ENCODE measurements at regions not wholly inside any gene's neighbourhood (a gene's known extent, or its start where the extent isn't known, plus 50 kb on each side); places are given as distances from the start of the nearest gene placed in this dataset.

DNA sequence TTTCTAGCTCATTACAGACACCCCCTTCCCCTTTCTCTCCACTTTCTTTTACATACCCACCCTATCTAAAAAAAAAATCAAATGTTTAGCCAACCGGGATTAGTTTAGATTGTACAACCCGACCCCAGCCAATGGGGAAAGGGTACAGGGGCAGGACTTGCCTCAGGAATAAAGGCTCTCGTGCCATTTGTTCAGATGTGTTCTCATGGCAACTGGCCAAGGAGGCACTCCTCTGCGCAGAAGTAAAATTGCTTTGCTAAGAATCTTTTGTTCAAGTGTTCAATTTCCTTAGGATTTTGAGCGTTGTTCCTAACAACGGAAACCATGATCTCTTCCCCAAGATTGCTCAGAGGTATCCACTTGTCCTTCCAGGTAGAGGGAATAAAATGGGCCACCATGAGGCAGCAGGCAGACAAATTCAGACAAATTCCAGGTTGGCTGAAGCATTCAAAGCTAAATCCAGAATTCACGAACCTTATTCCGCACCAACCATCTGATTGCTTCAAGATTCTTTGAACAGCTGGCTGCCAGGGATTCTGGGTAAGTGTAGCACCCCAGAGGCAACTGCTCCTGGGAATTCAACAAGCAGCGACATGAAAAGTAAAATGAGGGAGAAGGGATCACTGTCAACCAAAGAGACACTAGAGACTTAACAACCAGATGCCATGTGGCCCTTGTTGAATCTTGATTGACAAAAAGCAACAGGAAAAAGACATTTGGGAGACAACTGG is 431.8 kb downstream of the PREX1 start:
- Mint-ChIP-seq H3K27me3 (peaks cover 6 to 15% of the 10 kb centered on the region in 2 donors), H3K27ac (no peak overlapping the region), H3K9me3 (peaks cover 0 to 23% (median 10%) of the 10 kb centered on the region in 8 donors), H3K36me3 (no peaks in the 10 kb centered on the region), H3K4me3 (no peak overlapping the region), H3K4me1 (no peaks in the 10 kb centered on the region)
- POLR2A ChIA-PET (ENCODE audit: partially characterized antibody): no interaction called here
- H3K27me3 ChIP-seq (ENCODE audit: insufficient read depth, low read length): no peaks in the 10 kb centered on the region
- H3K36me3 ChIP-seq (ENCODE audit: insufficient read depth, low read length): no peaks in the 10 kb centered on the region
- CTCF ChIA-PET (ENCODE audit: partially characterized antibody): no interaction called here
- no peaks in the 10 kb centered on the region for H3K4me1 ChIP-seq (ENCODE audit: insufficient read depth, low read length)
- intact Hi-C loops (cut with micrococcal nuclease): no loop called here
- no peak for DNase-seq
- peaks cover 0 to 5% of the 10 kb centered on the region in 2 donors for H3K9me3 ChIP-seq (ENCODE audit: control insufficient read depth in 1 of 2, low read length in 2 of 2)
- no peak overlapping the region for H3K27ac ChIP-seq (ENCODE audit: low read depth, low read length)
- no peak overlapping the region for H3K4me3 ChIP-seq (ENCODE audit: low read length in 2 of 2)

DNA sequence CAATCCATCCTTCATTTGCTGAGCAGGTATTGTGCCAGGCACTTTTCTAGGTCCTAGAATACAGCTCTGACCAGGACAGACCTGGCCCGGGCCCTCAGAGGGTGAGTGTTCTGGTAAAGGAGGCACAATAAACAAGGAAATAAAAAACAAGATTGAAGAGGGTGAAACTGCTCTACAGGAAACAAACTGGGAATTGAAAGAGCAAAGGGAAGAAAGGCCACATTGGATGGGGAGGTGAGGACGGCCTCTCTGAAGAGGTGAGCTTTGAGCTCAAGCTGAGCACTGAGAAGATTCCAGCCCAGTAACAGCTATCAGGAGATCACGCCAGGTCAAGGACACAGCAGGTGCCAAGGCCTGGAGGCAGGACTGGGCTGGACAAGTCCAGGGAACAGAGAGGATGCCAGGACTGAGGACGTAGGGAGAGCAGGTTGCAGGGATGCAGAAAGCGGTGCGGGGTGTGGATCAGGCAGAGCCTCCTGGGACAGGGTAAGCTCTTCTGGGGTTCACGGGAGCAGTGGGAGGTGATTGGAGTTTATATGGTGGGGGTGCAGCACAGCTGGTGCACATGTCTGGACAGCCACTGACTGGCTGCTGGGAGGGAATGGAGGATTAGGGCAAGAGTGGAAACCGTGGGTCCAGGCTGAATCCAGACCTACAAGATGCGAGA is 433.3 kb downstream of the PREX1 start:
- no peaks in the 10 kb centered on the region for H3K4me1 Mint-ChIP-seq
- H3K36me3 Mint-ChIP-seq: no peaks in the 10 kb centered on the region
- CTCF ChIA-PET (ENCODE audit: partially characterized antibody): no interaction called here
- POLR2A ChIA-PET (ENCODE audit: partially characterized antibody): no interaction called here
- no peak overlapping the region for H3K27ac Mint-ChIP-seq
- H3K27me3 ChIP-seq (ENCODE audit: insufficient read depth, low read length): no peaks in the 10 kb centered on the region
- no peak overlapping the region for H3K27ac ChIP-seq (ENCODE audit: low read depth, low read length)
- no peak overlapping the region for H3K4me3 ChIP-seq (ENCODE audit: low read length in 2 of 2)
- H3K4me3 Mint-ChIP-seq: no peak overlapping the region
- peaks cover 6 to 15% of the 10 kb centered on the region in 2 donors for H3K27me3 Mint-ChIP-seq
- H3K4me1 ChIP-seq (ENCODE audit: insufficient read depth, low read length): no peaks in the 10 kb centered on the region
- H3K36me3 ChIP-seq (ENCODE audit: insufficient read depth, low read length): no peaks in the 10 kb centered on the region
- peaks cover 0 to 29% (median 10%) of the 10 kb centered on the region in 8 donors for H3K9me3 Mint-ChIP-seq
- peaks cover 0 to 5% of the 10 kb centered on the region in 2 donors for H3K9me3 ChIP-seq (ENCODE audit: control insufficient read depth in 1 of 2, low read length in 2 of 2)
- intact Hi-C loops (cut with micrococcal nuclease): no loop called here
- DNase-seq: no peak

DNA sequence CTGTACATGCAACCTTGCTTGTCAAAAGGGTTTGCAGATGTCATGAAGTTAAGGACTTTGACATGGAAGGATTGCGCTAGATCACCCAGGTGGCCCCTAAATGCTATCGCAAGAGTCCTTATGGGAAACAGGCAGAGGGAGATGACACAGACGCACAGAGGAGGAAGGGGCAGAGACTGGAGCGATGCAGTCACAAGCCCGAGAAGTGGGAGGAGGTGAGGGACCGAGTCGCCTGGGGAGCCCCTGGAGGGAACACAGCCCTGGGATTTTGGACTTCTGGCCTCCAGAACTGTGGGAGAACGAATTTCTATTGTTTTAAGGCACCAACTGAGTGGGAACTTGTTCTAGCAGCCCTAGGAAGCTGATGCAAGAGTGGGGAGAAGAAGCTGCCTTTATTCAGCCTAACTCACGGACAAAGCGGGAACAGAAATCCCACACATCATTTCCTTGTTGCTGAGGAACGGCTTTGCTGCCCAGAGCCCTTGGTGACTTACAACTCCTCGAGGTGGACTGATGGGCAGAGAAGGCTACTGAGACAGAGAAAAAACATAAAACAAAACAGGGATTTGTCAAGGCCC is 434.0 kb downstream of the PREX1 start:
- no peaks in the 10 kb centered on the region for H3K27me3 ChIP-seq (ENCODE audit: insufficient read depth, low read length)
- H3K36me3 ChIP-seq (ENCODE audit: insufficient read depth, low read length): no peaks in the 10 kb centered on the region
- intact Hi-C loops (cut with micrococcal nuclease): no loop called here
- H3K4me3 ChIP-seq (ENCODE audit: low read length in 2 of 2): no peak overlapping the region
- no peak overlapping the region for H3K27ac ChIP-seq (ENCODE audit: low read depth, low read length)
- CTCF ChIA-PET (ENCODE audit: partially characterized antibody): no interaction called here
- Mint-ChIP-seq H3K27me3 (peaks cover 6 to 15% of the 10 kb centered on the region in 2 donors), H3K9me3 (peaks cover 0 to 30% (median 10%) of the 10 kb centered on the region in 8 donors), H3K4me3 (no peak overlapping the region), H3K4me1 (no peaks in the 10 kb centered on the region), H3K36me3 (no peaks in the 10 kb centered on the region), H3K27ac (no peak overlapping the region)
- no peak for DNase-seq
- no peaks in the 10 kb centered on the region for H3K4me1 ChIP-seq (ENCODE audit: insufficient read depth, low read length)
- POLR2A ChIA-PET (ENCODE audit: partially characterized antibody): no interaction called here
- H3K9me3 ChIP-seq (ENCODE audit: control insufficient read depth in 1 of 2, low read length in 2 of 2): peaks cover 0 to 5% of the 10 kb centered on the region in 2 donors

DNA sequence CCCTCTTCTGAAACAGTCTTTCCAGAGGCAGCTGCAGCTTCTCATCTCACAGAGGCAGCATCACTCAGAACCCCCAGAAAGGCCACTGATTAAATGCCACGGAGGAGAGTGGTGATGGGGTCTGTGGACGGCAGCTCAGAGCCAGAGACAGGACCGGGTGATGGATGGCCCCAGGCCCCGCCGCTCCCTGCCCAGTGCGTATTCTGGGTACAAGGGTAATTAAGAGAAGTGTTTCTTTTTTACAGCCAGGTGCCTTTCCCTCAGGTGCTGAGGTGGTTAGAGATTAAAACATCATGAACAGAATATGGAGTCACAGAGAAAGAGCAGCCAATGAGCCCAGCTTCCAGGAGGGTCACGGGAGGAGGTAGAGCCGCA is 434.5 kb downstream of the PREX1 start:
- DNase-seq: no peak
- Histone ChIP-seq H3K27me3 (ENCODE audit: insufficient read depth, low read length) (no peaks in the 10 kb centered on the region), H3K9me3 (ENCODE audit: control insufficient read depth in 1 of 2, low read length in 2 of 2) (peaks cover 0 to 5% of the 10 kb centered on the region in 2 donors), H3K36me3 (ENCODE audit: insufficient read depth, low read length) (no peaks in the 10 kb centered on the region), H3K4me1 (ENCODE audit: insufficient read depth, low read length) (no peaks in the 10 kb centered on the region), H3K27ac (ENCODE audit: low read depth, low read length) (no peak overlapping the region), H3K4me3 (ENCODE audit: low read length in 2 of 2) (no peak overlapping the region)
- POLR2A ChIA-PET (ENCODE audit: partially characterized antibody): no interaction called here
- Mint-ChIP-seq H3K27me3 (peaks cover 9 to 15% of the 10 kb centered on the region in 2 donors), H3K4me1 (no peaks in the 10 kb centered on the region), H3K9me3 (peaks cover 0 to 32% (median 10%) of the 10 kb centered on the region in 8 donors), H3K27ac (no peak overlapping the region), H3K36me3 (no peaks in the 10 kb centered on the region), H3K4me3 (no peak overlapping the region)
- intact Hi-C loops (cut with micrococcal nuclease): no loop called here
- CTCF ChIA-PET (ENCODE audit: partially characterized antibody): no interaction called here

DNA sequence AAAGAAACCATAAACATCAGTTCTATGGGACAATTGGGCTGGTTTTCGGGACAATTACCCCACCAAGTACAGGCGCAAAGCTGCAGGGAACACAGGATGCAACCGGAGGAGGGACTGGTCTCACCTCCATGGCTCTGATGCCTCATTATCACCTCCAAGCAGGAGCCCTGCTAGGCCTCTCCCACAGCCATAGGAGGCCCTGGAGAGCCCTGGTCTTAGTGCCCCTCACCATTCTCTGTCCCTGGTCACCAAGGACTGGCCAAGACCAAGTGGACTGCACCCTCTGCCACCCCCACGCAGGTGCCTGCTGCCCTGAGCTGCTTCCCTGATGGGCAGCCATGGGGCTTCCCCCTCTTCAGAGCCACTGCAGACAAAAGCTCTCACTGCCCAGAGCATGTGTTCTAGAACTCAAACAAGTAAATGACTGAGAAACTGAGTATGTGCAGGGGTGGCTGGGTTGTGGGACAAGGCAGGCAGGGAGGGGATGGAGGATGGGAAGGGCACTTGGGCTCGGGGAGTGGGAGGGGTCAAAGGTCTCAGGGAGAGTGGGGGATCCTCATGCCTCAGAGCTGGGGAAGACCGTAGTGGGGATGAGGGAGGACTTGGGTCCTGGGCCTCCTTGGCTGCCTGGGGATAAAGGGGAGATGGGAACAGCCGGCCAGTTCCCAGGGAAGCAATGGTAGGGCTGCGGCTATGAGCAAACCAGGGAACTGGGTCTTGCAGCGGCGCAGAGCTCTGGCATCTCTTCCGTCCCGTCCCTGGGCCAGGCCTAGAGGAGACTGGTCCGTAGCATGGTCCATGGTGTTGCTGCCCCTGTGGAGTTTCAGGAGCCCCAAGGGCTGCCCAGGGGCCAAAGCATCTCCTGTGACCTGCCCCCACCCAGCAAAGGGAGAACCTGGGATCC is 435.1 kb downstream of the PREX1 start:
- intact Hi-C loops (cut with micrococcal nuclease): no loop called here
- ChIA-PET CTCF (ENCODE audit: partially characterized antibody) (no interaction called here), POLR2A (ENCODE audit: partially characterized antibody) (no interaction called here)
- H3K4me1 Mint-ChIP-seq: no peaks in the 10 kb centered on the region
- no peak for DNase-seq
- no peaks in the 10 kb centered on the region for H3K36me3 Mint-ChIP-seq
- no peak overlapping the region for H3K27ac Mint-ChIP-seq
- H3K9me3 ChIP-seq (ENCODE audit: control insufficient read depth in 1 of 2, low read length in 2 of 2): peaks cover 0 to 5% of the 10 kb centered on the region in 2 donors
- H3K27me3 ChIP-seq (ENCODE audit: insufficient read depth, low read length): no peaks in the 10 kb centered on the region
- no peak overlapping the region for H3K4me3 ChIP-seq (ENCODE audit: low read length in 2 of 2)
- H3K4me1 ChIP-seq (ENCODE audit: insufficient read depth, low read length): no peaks in the 10 kb centered on the region
- peaks cover 0 to 35% (median 10%) of the 10 kb centered on the region in 8 donors for H3K9me3 Mint-ChIP-seq
- no peaks in the 10 kb centered on the region for H3K36me3 ChIP-seq (ENCODE audit: insufficient read depth, low read length)
- peaks cover 9 to 15% of the 10 kb centered on the region in 2 donors for H3K27me3 Mint-ChIP-seq
- H3K4me3 Mint-ChIP-seq: no peak overlapping the region
- no peak overlapping the region for H3K27ac ChIP-seq (ENCODE audit: low read depth, low read length)

DNA sequence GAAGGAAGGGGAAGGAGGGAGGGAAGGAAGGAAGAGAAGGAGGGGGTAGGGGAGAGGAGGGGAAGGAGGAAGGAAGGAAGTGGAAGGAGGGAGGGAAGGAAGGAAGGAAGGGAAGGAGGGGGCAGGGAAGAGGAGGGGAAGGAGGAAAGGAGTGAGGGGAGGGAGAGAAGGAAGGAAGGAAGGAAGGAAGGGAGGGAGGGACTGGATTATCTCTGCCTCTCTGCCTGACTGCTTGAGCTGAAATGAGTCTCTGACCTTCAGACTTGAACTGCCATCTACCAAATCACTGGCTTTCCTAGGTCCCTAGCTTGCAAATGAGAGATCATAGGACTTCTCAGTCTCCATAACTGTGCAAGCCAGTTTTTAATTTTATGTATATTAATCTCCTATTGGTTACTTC is 436.8 kb downstream of the PREX1 start:
- H3K27ac ChIP-seq (ENCODE audit: low read depth, low read length): no peak overlapping the region
- H3K4me3 ChIP-seq (ENCODE audit: low read length in 2 of 2): no peak overlapping the region
- no peak overlapping the region for H3K4me3 Mint-ChIP-seq
- H3K4me1 Mint-ChIP-seq: no peaks in the 10 kb centered on the region
- H3K4me1 ChIP-seq (ENCODE audit: insufficient read depth, low read length): no peaks in the 10 kb centered on the region
- peaks cover 5 to 11% of the 10 kb centered on the region in 2 donors for H3K27me3 Mint-ChIP-seq
- H3K36me3 Mint-ChIP-seq: no peaks in the 10 kb centered on the region
- CTCF ChIA-PET (ENCODE audit: partially characterized antibody): no interaction called here
- no peak for DNase-seq
- H3K36me3 ChIP-seq (ENCODE audit: insufficient read depth, low read length): no peaks in the 10 kb centered on the region
- peaks cover 0 to 35% (median 10%) of the 10 kb centered on the region in 8 donors for H3K9me3 Mint-ChIP-seq
- no peak overlapping the region for H3K27ac Mint-ChIP-seq
- intact Hi-C loops (cut with micrococcal nuclease): no loop called here
- H3K9me3 ChIP-seq (ENCODE audit: control insufficient read depth in 1 of 2, low read length in 2 of 2): peaks cover 0 to 5% of the 10 kb centered on the region in 2 donors
- POLR2A ChIA-PET (ENCODE audit: partially characterized antibody): no interaction called here
- no peaks in the 10 kb centered on the region for H3K27me3 ChIP-seq (ENCODE audit: insufficient read depth, low read length)

DNA sequence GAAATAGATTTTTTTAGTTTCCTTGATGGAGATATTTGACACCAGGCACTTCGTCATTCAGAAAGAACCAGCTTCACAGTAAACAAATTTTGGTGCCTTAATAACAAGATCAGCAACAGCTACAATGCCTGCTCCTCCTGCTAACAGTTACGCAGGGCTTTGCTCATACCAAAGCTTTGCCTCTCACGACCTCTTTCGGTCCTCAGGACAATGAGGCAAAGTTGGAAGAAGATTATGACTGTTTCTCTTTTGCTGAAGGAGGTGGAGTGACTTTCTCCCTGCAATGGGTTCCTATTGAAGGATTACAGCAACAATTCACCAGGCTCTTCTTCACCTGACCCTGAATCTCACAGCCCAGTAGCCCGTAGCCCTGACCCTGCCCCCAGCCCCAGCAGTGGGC is 440.1 kb downstream of the PREX1 start:
- Mint-ChIP-seq H3K36me3 (no peaks in the 10 kb centered on the region), H3K4me3 (no peak overlapping the region), H3K4me1 (no peaks in the 10 kb centered on the region), H3K27me3 (peaks cover 3 to 5% of the 10 kb centered on the region in 2 donors), H3K27ac (no peak overlapping the region), H3K9me3 (peaks cover 0 to 23% (median 10%) of the 10 kb centered on the region in 8 donors)
- intact Hi-C loops (cut with micrococcal nuclease): no loop called here
- Histone ChIP-seq H3K27ac (ENCODE audit: low read depth, low read length) (no peak overlapping the region), H3K9me3 (ENCODE audit: control insufficient read depth in 1 of 2, low read length in 2 of 2) (peaks cover 0 to 5% of the 10 kb centered on the region in 2 donors), H3K4me3 (ENCODE audit: low read length in 2 of 2) (no peak overlapping the region), H3K27me3 (ENCODE audit: insufficient read depth, low read length) (no peaks in the 10 kb centered on the region), H3K36me3 (ENCODE audit: insufficient read depth, low read length) (no peaks in the 10 kb centered on the region), H3K4me1 (ENCODE audit: insufficient read depth, low read length) (no peaks in the 10 kb centered on the region)
- no peak for DNase-seq
- CTCF ChIA-PET (ENCODE audit: partially characterized antibody): no interaction called here
- POLR2A ChIA-PET (ENCODE audit: partially characterized antibody): no interaction called here
